ENCODE measurements at regions not wholly inside any gene's neighbourhood (a gene's known extent, or its start where the extent isn't known, plus 50 kb on each side); places are given as distances from the start of the nearest gene placed in this dataset.

- TF ChIP-seq YY1 (IDR thresholded peaks at IDR 0.05; ENCODE audit: insufficient read depth, insufficient read length) (no peak), SUZ12 (IDR thresholded peaks at IDR 0.05; ENCODE audit: extremely low read depth, insufficient read depth, insufficient read length) (no peak)
Measured at GRCh38 chr6:131372535-131372934, 200.5 kb upstream of the ARG1 start.

Measured in NT2/D1 (cell line).